GM12875 (cell line): ENCODE measurements at regions not wholly inside any gene's neighbourhood (a gene's known extent, or its start where the extent isn't known, plus 50 kb on each side); places are given as distances from the start of the nearest gene placed in this dataset.

Experiments
- H3K4me3 ChIP-seq: one replicate; pipeline ENCODE4 v1.5.1; 2011; ENCODE audit warnings: low read depth, low read length, control low read depth
- TF ChIP-seq, protein P1 (sequence below): IDR thresholded peaks from 2 replicates; pipeline ENCODE4 v1.5.1; 2011; ENCODE audit warnings: low read depth, mild to moderate bottlenecking, control low read depth, inconsistent platforms, low read length, moderate library complexity, borderline replicate concordance; ENCODE audit not compliant: insufficient read depth

DNA sequence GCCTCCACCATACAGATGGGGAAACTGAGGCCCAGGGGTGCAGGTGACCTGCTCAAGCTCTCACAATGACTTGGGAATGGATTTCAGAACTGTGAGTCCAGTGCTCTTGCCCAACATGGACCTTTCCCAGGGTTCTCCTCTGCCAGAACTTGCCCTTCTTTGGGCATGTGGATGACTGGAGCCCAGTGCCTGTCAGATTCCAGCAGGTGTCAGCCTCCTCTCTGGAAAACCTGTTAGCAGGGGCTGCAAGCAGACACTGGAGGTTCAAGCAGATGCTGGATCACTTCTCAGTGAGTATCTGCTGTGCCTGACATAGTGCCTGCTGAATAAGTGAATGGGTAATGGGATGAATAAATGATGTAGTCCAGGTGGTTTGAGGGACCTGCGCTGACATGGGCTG is 314.2 kb upstream of the POU3F1 start:
- no peak overlapping the region for H3K4me3 ChIP-seq
- TF ChIP-seq, protein P1, sequence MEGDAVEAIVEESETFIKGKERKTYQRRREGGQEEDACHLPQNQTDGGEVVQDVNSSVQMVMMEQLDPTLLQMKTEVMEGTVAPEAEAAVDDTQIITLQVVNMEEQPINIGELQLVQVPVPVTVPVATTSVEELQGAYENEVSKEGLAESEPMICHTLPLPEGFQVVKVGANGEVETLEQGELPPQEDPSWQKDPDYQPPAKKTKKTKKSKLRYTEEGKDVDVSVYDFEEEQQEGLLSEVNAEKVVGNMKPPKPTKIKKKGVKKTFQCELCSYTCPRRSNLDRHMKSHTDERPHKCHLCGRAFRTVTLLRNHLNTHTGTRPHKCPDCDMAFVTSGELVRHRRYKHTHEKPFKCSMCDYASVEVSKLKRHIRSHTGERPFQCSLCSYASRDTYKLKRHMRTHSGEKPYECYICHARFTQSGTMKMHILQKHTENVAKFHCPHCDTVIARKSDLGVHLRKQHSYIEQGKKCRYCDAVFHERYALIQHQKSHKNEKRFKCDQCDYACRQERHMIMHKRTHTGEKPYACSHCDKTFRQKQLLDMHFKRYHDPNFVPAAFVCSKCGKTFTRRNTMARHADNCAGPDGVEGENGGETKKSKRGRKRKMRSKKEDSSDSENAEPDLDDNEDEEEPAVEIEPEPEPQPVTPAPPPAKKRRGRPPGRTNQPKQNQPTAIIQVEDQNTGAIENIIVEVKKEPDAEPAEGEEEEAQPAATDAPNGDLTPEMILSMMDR: peak; percentile 25; the same call in 1 of the 2 replicates

DNA sequence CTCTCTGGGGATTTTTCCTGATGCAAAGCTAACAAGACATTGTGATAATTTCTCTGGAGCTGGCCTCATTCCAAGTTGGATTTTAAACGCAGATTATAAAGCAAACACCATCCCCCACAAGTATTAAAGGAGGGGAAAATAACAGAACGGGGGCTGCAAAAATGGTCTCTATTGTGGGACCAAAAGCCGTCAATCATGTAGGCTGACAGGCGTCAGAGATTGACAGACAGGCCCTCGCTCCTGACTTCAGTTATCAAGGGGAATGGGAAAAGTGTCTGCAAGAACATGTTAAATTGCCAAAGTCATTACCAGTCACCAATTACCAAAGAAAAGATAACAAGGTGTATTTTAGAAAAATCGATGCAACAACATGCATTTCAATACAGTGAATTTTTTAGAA is 307.4 kb upstream of the POU3F1 start:
- TF ChIP-seq, protein P1: no peak
- H3K4me3 ChIP-seq: no peak overlapping the region

DNA sequence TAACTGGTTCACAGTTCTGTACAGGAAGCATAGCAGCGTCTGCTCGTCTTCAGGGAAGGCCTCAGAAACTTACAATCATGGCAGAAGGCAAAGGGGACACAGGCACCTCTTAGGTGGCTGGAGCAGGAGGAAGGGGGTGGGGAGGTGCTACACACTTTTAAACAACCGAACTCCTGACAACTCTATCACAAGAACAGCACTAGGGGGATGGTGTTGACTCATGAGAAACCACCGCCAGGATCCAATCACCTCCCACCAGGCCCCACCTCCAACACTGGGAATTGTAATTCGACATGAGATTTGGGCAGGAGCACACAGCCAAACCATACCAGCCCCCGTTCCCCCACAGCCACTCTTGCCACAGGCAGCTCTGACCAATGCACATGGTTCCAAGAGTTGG is 306.3 kb upstream of the POU3F1 start:
- TF ChIP-seq, protein P1: no peak
- no peak overlapping the region for H3K4me3 ChIP-seq

DNA sequence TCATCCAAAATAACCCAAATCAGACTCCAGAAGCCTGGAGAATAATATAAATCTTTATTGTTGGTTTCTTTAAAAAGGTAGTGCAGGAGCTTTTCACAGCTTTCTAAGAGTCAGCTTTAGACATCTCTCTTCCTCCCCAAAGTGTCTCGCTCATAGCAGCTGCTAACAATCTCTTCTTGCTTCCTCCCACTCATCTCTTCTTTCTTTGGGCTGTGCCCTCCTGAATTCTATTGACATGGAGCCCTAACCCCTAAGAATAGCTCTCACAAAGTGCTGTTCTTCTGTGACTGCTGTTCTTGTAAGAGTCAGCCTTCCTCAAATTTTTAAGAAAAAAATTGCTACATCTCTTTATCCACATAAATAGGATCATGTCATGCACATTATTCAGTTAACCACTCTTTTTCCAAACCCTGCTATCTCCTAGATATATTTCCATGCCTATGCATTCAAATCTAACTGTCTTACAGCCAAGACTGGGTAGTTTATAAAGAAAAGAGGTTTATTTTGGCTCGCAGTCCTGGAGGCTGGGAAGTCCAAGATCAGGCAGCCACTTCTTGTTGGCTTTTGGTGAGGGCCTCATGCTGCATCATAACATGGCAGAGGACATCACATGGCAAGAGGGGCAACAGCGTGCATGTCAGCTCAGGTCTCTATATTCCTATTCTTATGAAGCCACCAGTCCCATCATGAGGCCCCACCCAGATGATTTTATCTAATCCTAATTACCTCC is 301.0 kb upstream of the POU3F1 start:
- TF ChIP-seq, protein P1: no peak
- H3K4me3 ChIP-seq: no peak overlapping the region

DNA sequence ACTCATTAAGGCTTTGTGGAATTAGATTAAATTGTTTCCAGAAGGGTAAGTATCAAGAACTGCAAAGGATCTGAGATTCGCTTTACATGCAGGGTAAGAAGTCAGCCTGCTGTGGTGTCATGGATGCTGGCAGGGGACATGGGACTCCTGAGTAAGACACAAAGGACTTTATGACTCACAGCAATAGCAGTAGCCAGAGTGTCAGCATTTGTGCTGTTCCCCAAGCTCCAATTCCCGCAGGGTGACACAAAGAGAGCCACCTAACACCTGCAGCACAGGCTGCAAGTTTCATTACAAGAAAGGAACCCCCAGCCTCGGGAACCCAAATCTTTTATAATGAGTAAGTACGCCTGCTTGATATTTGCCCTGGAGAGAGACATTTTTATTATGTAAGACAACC is 298.1 kb upstream of the POU3F1 start:
- TF ChIP-seq, protein P1: no peak

DNA sequence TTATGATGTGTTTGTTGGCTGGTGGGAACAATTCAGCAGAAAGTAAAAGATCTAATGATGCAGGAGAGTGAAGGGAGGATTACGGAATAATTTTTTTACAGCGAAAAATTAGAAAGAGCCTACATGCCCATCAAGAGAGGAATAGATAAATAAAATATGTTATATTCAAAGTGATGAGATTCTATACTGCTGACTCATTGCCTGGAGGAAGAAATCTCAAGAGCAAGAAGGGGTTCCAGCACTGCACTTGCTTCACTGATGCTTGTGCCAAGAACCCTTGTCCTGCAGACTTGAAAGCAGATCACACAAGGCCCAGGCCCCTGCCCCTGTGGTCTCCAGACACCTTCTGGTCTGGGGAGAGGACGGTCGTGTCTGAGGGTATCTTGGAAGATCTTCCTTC is 295.1 kb upstream of the POU3F1 start:
- TF ChIP-seq, protein P1: no peak
- H3K4me3 ChIP-seq: no peak overlapping the region

More for the DNA sequence above, 298.1 kb upstream of the POU3F1 start:
- no peak overlapping the region for H3K4me3 ChIP-seq

DNA sequence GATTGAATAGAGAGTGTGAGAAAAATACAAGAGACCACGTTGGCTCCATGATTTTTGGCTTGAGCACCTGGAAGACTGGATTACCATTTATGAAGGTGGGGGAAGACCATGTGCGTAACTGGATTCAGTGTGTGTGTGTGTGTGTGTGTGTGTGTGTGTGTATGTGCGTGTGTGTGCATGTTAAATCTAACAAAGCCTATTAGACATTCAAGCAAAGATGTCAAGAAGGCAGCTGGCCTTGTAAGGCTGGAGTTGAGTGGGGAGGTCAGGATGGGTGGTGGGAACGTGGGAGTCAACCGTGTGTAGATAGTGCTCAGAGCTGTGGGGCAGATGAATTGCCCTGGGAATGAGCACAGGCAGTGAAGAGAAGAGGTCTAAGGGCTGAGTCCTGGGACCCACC is 293.8 kb upstream of the POU3F1 start:
- TF ChIP-seq, protein P1: no peak
- no peak overlapping the region for H3K4me3 ChIP-seq
